ENCODE measurements at regions not wholly inside any gene's neighbourhood (a gene's known extent, or its start where the extent isn't known, plus 50 kb on each side); places are given as distances from the start of the nearest gene placed in this dataset.

DNA sequence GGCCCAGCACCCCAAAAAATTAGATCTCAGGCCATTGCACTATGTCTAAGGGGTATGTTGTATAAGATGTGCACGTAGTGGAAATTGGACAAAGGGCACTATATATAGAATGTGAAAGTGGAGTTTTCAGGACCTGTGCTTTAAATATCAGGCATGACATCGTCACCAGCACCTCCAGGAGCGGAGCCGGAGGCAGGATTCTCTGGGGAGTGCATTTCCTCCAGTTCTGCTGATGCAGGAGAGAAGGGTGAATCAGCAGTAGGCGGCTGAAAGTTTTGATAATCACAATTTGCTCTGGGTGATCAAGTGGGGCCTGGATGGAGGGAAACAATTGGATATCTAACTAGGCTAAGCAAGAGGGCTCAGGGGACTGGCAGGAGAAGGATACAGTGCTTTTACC is 69.1 kb upstream of the NTM start:
- Histone ChIP-seq H3K36me3 (ENCODE audit: control insufficient read depth in 1 of 2, insufficient read depth in 2 of 2, low read length in 2 of 2) (no peaks in the 10 kb centered on the region), H2AFZ (ENCODE audit: insufficient read depth, low read length, poor library complexity) (no peak overlapping the region), H3K4me2 (ENCODE audit: low read length) (no peak overlapping the region), H3K9ac (ENCODE audit: low read length) (no peak overlapping the region), H3K79me1 (ENCODE audit: low read length) (no peaks in the 10 kb centered on the region), H4K8ac (ENCODE audit: low read depth, low read length) (no peak overlapping the region), H2BK5ac (ENCODE audit: low read depth, low read length, poor library complexity) (no peak overlapping the region), H3K27ac (ENCODE audit: low read depth, low read length) (no peak overlapping the region), H2AK5ac (ENCODE audit: low read length) (no peak overlapping the region), H3K23ac (ENCODE audit: low read length) (no peak overlapping the region), H3K27me3 (ENCODE audit: insufficient read depth, low read length) (no peaks in the 10 kb centered on the region), H4K91ac (ENCODE audit: low read depth, low read length) (no peak overlapping the region), H3K18ac (ENCODE audit: low read length) (no peak overlapping the region), H3K14ac (ENCODE audit: low read length) (no peak overlapping the region), H4K12ac (ENCODE audit: low read depth, low read length) (no peak overlapping the region), H3K9me3 (ENCODE audit: insufficient read depth, low read depth, low read length) (no peaks in the 10 kb centered on the region), H3K4me1 (ENCODE audit: control insufficient read depth in 1 of 2, insufficient read depth in 2 of 2, low read length in 2 of 2) (peaks cover 0 to 4% of the 10 kb centered on the region in 2 experiments), H3K79me2 (ENCODE audit: control insufficient read depth, insufficient read depth, low read length, poor library complexity) (no peaks in the 10 kb centered on the region), H2BK12ac (ENCODE audit: low read length) (no peak overlapping the region), H3K4me3 (ENCODE audit: low read depth, low read length) (no peak overlapping the region), H3K4ac (ENCODE audit: low read depth, low read length) (no peak overlapping the region), H2BK120ac (ENCODE audit: insufficient read depth, low read length, poor library complexity) (no peak overlapping the region)
- no CpG with 5 or more reads among the region's 5 CpGs for WGBS (ENCODE audit: extremely low coverage, insufficient coverage, insufficient read length)
- DNase-seq, result no peak

- no peaks in the 10 kb centered on the region for H3K79me2 ChIP-seq (ENCODE audit: control insufficient read depth, insufficient read depth, low read length, poor library complexity)
- WGBS (ENCODE audit: extremely low coverage, insufficient coverage, insufficient read length), result no CpG with 5 or more reads among the region's 1 CpG
- H4K8ac ChIP-seq (ENCODE audit: low read depth, low read length), result no peak overlapping the region
Observed at GRCh38 chr11:131302836-131303235, 67.6 kb upstream of the NTM start.

GRCh38 chr11:131303611-131304119 is 66.8 kb upstream of the NTM start:
- DNase-seq, result no peak
- Histone ChIP-seq H3K79me1 (ENCODE audit: low read length) (no peaks in the 10 kb centered on the region), H2AK5ac (ENCODE audit: low read length) (no peak overlapping the region), H3K4me2 (ENCODE audit: low read length) (no peak overlapping the region), H3K27me3 (ENCODE audit: insufficient read depth, low read length) (no peaks in the 10 kb centered on the region), H3K9ac (ENCODE audit: low read length) (no peak overlapping the region), H3K9me3 (ENCODE audit: insufficient read depth, low read depth, low read length) (no peaks in the 10 kb centered on the region), H2BK120ac (ENCODE audit: insufficient read depth, low read length, poor library complexity) (no peak overlapping the region), H4K8ac (ENCODE audit: low read depth, low read length) (no peak overlapping the region), H3K36me3 (ENCODE audit: control insufficient read depth in 1 of 2, insufficient read depth in 2 of 2, low read length in 2 of 2) (no peaks in the 10 kb centered on the region), H3K23ac (ENCODE audit: low read length) (no peak overlapping the region), H3K27ac (ENCODE audit: low read depth, low read length) (no peak overlapping the region), H2AFZ (ENCODE audit: insufficient read depth, low read length, poor library complexity) (no peak overlapping the region), H2BK12ac (ENCODE audit: low read length) (no peak overlapping the region), H2BK5ac (ENCODE audit: low read depth, low read length, poor library complexity) (no peak overlapping the region), H3K4ac (ENCODE audit: low read depth, low read length) (no peak overlapping the region), H3K14ac (ENCODE audit: low read length) (no peak overlapping the region), H3K18ac (ENCODE audit: low read length) (no peak overlapping the region), H4K12ac (ENCODE audit: low read depth, low read length) (no peak overlapping the region), H3K4me1 (ENCODE audit: control insufficient read depth in 1 of 2, insufficient read depth in 2 of 2, low read length in 2 of 2) (peaks cover 0 to 4% of the 10 kb centered on the region in 2 experiments), H4K91ac (ENCODE audit: low read depth, low read length) (no peak overlapping the region), H3K79me2 (ENCODE audit: control insufficient read depth, insufficient read depth, low read length, poor library complexity) (no peaks in the 10 kb centered on the region), H3K4me3 (ENCODE audit: low read depth, low read length) (no peak overlapping the region)
- no CpG with 5 or more reads among the region's 5 CpGs for WGBS (ENCODE audit: extremely low coverage, insufficient coverage, insufficient read length)

More at GRCh38 chr11:131302836-131303235, 67.6 kb upstream of the NTM start:
- Histone ChIP-seq H3K36me3 (ENCODE audit: control insufficient read depth in 1 of 2, insufficient read depth in 2 of 2, low read length in 2 of 2) (no peaks in the 10 kb centered on the region), H4K91ac (ENCODE audit: low read depth, low read length) (no peak overlapping the region), H3K4me3 (ENCODE audit: low read depth, low read length) (no peak overlapping the region), H2BK120ac (ENCODE audit: insufficient read depth, low read length, poor library complexity) (no peak overlapping the region), H3K4me2 (ENCODE audit: low read length) (no peak overlapping the region), H4K12ac (ENCODE audit: low read depth, low read length) (no peak overlapping the region), H3K27me3 (ENCODE audit: insufficient read depth, low read length) (no peaks in the 10 kb centered on the region), H2BK5ac (ENCODE audit: low read depth, low read length, poor library complexity) (no peak overlapping the region), H2AK5ac (ENCODE audit: low read length) (no peak overlapping the region), H3K23ac (ENCODE audit: low read length) (no peak overlapping the region), H3K4me1 (ENCODE audit: control insufficient read depth in 1 of 2, insufficient read depth in 2 of 2, low read length in 2 of 2) (peaks cover 0 to 4% of the 10 kb centered on the region in 2 experiments), H2AFZ (ENCODE audit: insufficient read depth, low read length, poor library complexity) (no peak overlapping the region), H2BK12ac (ENCODE audit: low read length) (no peak overlapping the region), H3K9me3 (ENCODE audit: insufficient read depth, low read depth, low read length) (no peaks in the 10 kb centered on the region), H3K79me1 (ENCODE audit: low read length) (no peaks in the 10 kb centered on the region), H3K14ac (ENCODE audit: low read length) (no peak overlapping the region), H3K27ac (ENCODE audit: low read depth, low read length) (no peak overlapping the region), H3K18ac (ENCODE audit: low read length) (no peak overlapping the region), H3K9ac (ENCODE audit: low read length) (no peak overlapping the region), H3K4ac (ENCODE audit: low read depth, low read length) (no peak overlapping the region)
- DNase-seq, result no peak

GRCh38 chr11:131305005-131305404 is 65.4 kb upstream of the NTM start:
- Histone ChIP-seq H2BK5ac (ENCODE audit: low read depth, low read length, poor library complexity) (no peak overlapping the region), H3K14ac (ENCODE audit: low read length) (no peak overlapping the region), H3K79me1 (ENCODE audit: low read length) (no peaks in the 10 kb centered on the region), H3K79me2 (ENCODE audit: control insufficient read depth, insufficient read depth, low read length, poor library complexity) (no peaks in the 10 kb centered on the region), H2AFZ (ENCODE audit: insufficient read depth, low read length, poor library complexity) (no peak overlapping the region), H3K4ac (ENCODE audit: low read depth, low read length) (no peak overlapping the region), H3K4me2 (ENCODE audit: low read length) (no peak overlapping the region), H3K18ac (ENCODE audit: low read length) (no peak overlapping the region), H4K8ac (ENCODE audit: low read depth, low read length) (no peak overlapping the region), H2BK12ac (ENCODE audit: low read length) (no peak overlapping the region), H4K91ac (ENCODE audit: low read depth, low read length) (no peak overlapping the region), H3K4me3 (ENCODE audit: low read depth, low read length) (no peak overlapping the region), H3K36me3 (ENCODE audit: control insufficient read depth in 1 of 2, insufficient read depth in 2 of 2, low read length in 2 of 2) (no peaks in the 10 kb centered on the region), H2BK120ac (ENCODE audit: insufficient read depth, low read length, poor library complexity) (no peak overlapping the region), H3K27ac (ENCODE audit: low read depth, low read length) (no peak overlapping the region), H3K27me3 (ENCODE audit: insufficient read depth, low read length) (no peaks in the 10 kb centered on the region), H4K12ac (ENCODE audit: low read depth, low read length) (no peak overlapping the region), H3K9ac (ENCODE audit: low read length) (no peak overlapping the region), H2AK5ac (ENCODE audit: low read length) (no peak overlapping the region), H3K4me1 (ENCODE audit: control insufficient read depth in 1 of 2, insufficient read depth in 2 of 2, low read length in 2 of 2) (peaks cover 0 to 3% of the 10 kb centered on the region in 2 experiments), H3K9me3 (ENCODE audit: insufficient read depth, low read depth, low read length) (no peaks in the 10 kb centered on the region), H3K23ac (ENCODE audit: low read length) (no peak overlapping the region)
- no CpG with 5 or more reads among the region's 3 CpGs for WGBS (ENCODE audit: extremely low coverage, insufficient coverage, insufficient read length)
- DNase-seq, result no peak
